Embryonic facial prominence (tissue), 1 donor: ENCODE measurements at regions not wholly inside any gene's neighbourhood (a gene's known extent, or its start where the extent isn't known, plus 50 kb on each side); places are given as distances from the start of the nearest gene placed in this dataset.

ENCODE experiments used
- DNase-seq: peaks from one replicate; pipeline ENCODE4 v3.0.0-alpha.2; 2016; ENCODE audit errors: extremely low spot score

DNA sequence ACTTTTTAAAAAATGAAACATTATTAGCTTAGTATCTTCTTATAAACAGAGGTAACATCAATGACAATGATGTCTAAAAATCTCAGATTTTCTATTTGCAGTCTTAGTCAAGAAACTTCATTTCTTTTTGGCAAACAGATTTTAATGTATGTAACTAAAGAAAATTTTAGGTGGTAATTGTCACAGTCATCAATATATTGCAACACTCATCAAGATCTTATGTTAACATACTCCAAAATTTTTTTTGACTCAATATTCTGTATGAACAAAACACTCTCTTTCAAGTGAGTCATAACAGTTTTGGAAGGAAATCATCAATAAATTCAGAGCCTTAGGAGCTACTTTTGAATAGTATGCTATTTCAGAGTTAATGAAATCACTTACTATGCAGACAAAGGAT, 1507.6 kb downstream of the SLITRK1 start:
- no peak for DNase-seq

DNA sequence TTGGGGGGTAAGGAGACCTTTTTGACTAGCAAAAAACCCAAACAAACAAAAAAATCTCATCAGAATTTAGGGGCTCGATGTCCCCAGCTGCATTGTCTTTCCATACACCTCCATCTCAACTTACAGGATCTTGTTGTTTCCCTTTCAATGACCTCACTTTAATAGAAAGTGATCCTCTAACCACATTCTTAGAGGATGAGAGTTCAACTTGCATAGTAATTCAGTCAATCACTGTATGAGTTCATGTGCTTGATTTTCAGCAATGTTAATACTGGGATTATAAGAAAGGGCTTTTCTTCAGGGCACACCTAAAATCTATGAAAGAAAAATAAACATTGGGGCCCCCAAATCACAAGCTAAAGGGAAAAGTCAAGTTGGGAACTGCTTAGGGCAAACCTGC, 1512.0 kb downstream of the SLITRK1 start:
- DNase-seq = no peak

DNA sequence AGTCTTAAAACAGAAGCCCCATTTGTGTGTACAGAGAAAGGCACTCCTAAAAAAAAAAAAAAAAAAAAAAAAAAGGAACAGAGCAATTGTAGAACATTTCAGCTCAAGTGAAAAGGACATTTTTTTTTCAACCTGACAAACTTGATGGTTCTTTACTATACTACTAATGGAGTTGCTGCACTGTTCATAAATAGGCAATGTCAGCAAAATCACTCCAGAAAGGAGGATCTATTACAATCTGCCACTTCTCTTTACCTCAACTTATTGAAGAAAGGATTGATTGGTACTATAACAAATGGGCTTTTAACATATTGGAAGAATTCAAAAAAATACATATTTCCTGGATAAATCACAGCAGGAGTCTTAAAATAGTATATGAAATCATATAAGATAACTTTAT, 1517.7 kb downstream of the SLITRK1 start:
- DNase-seq = no peak

DNA sequence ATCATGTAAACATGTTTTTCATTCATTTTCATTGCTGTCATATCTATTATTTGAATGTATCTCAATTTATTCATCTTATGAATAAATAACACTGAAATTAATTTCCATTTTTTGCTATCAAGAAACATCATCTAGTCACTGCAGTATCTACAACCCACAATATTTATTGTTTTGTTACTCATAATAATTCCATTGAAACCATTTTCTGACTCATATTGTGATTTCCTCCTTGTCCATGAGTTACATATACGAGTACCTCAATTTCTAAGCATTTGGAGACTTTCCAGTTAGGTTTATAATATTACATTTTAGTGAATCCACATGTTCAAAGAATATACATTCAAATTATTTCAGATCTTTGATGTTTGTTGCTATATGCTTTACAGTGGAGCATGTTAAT, 1524.0 kb downstream of the SLITRK1 start:
- no peak for DNase-seq

DNA sequence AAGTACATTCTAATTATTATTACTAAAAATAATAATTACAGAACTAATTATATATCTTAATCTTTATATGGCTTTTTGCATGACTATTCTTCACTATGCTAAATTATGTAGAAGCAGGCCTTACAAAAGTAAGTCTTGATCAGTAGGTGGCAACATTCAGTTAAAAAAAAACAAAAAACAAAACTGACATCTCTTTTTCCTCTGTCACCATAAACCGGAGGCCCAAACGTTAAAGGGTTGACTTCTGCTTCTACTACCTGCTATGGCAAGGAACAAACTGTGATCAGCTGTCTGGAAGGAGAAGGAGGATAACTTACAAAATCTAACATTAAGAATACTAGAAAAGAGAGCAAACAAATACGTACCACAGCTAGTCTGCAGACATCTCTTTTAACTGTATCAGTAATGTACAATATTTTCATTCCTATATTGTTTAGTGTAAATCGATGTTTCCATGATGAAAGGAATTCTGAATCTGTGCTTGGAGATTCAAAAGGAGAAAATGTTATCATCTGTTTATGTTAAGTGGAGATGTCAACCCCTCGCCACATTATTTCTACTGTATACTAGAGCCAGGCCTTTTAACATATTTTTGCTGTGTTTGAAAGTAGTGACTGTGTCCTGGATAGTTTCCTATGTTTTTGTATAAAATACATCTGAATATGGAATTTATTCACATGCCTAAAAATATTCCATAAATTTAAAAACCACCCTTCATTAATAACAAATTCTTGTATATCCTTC, 1525.4 kb downstream of the SLITRK1 start:
- no peak for DNase-seq

DNA sequence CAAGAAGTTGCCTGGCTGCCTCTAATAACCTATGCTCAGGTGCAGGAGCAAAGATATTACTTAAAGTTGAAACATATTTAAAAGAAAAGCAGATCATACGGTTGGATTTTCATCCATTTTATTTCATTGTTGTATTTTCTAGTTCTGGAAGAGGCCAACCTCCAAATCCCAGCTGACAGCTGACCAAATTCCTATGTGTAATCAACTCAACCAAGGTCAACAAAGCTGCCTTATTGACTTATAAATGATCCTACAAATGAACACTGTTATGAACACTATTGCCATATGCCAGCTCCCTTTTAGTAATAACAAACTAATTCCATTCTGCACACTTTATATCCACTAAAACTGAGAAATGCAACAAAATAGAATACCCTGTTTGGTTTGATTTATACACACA, 1537.4 kb downstream of the SLITRK1 start:
- DNase-seq = no peak

DNA sequence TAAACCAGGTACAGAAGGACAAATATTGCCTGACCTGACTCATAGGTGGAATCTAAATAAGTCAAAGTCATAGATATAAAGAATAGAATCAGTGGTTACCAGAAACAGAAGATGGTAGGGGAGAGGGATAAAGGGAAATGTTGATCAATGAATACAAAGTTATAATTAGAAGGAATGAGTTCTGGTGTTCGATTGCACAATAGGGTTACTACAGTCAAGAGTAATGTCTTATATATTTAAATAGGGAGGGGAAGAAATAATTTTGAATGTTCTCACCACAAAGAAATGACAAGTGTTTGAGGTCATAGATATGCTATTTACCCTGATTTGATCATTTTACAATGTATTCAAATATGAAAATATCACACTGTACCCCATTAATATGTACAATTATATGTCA, 1541.2 kb downstream of the SLITRK1 start:
- no peak for DNase-seq

DNA sequence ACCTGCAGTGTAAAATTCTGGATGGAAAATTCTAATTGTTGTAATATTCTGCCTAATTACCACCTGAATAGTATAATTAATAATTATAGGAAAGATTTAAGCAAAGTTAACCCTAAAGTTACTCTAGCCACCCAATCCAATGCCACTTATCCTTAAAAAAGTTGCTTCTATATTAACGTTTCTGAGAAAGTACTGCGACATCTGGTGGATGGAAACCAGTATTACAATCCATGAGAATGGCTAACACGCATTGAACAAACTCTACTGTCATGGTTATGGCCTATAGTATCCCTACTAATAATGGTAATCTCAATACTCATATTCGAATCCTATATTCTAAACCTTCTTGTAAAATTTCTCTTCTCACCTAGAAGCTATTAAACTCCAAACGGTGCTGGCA, 1551.8 kb downstream of the SLITRK1 start:
- no peak for DNase-seq

DNA sequence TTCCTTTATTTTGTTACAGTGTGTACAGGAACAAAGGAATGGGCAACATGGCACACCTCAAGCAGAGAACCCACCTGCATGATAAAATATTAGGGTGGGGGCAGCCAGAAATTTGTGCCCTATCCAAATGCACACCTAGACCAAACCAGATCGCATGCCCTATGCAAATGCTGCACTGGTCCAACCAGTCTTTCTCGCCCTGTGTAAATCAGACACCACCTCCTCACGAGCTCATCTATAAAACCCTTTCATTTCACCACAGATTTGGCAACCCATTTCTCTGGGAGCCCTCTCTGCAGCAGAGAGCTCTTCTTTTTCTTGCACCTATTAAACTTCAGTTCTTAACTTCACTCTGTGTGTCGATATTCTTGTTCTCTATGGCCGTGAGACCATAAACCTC, 1559.2 kb downstream of the SLITRK1 start:
- DNase-seq = no peak

DNA sequence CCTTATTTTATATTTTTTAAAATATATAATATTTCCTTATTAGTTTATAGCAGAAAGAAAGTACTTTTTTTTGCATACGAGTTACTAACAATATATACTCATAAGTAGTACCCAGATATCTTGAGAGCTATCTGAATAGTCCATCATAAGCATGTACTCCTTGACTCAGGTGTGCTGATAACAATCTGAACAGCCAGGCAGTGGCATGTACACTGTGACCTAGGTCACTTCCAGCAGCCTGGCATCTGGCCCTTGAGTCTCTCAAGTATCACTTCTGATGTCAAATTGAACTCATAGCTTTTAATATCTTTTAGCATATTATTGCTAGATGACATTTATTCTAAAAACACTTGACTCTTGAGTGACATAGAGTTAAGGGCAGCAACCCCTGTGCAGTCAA, 1576.7 kb downstream of the SLITRK1 start:
- DNase-seq = no peak

DNA sequence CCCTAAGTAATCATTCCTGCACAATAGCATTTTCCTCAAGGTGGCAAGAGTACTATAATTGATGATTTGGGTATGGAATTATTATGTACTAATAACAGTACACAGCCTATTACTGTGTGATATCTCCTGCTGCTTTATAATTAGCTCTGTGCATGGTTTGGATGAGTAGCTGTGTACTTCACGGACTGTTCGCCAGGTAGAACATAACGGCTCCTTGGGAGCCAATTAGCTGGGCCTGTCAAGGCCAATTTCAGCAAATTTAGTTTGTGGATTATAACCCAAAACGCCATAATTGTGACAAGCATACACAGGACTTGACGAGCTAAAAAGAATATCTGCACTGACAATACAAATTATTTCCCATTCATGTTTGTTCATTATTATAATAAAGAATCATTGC, 1584.2 kb downstream of the SLITRK1 start:
- no peak for DNase-seq

DNA sequence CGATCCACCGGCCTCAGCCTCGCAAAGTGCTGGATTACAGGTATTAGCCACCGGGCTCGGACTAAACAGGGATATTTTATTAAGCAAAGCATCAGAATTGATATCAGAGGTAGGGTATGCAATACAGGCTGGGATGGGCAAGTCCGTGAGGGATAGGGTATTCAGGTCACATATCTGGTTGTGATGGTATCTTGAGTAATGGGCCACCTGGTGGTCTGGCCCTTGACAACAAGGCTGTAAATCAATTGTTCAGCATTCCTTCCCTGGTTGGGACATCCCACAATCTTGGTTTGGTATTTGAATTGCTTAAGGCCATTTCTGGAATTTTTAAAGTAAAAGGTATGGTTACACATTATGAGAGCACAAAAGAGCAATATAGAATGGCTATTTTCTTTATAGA, 1588.0 kb downstream of the SLITRK1 start:
- no peak for DNase-seq

DNA sequence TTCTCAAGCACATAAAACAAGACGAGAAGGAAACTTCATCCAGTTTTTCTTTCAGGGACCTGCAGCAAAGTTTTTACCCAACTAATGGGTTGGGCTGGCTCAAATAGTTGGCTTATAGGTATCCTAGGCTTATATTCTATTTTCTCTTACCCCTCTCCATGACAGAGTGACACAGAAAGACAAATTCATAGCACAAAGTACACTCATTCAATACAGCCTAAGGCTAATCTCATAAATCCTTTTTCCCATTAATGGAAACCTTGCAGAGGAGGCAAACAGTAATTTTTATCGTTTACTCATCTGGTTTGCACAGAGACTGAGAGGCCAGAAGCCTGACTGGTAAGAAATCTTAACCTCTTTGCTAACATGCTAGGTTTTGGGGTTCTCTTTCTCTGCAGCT, 1589.9 kb downstream of the SLITRK1 start:
- DNase-seq = no peak

DNA sequence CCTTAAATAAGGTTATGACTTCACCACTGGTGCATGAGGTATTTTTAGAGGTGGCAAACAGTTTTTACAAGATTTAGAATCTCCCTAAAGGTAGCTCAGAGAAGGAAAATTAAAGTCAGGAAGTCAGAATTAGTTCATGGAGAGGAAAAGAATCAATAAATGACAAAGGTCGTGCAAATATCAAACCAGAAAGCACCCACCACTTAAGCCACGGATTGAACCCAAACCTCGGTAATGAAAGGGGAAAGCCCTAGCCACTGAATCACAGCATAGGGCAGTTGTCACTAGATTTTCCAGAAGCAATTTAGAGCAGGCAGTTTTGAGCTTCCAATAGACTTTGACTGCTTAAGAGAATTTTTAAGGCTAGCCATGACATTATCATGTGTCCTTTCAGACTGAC, 1590.4 kb downstream of the SLITRK1 start:
- no peak for DNase-seq

DNA sequence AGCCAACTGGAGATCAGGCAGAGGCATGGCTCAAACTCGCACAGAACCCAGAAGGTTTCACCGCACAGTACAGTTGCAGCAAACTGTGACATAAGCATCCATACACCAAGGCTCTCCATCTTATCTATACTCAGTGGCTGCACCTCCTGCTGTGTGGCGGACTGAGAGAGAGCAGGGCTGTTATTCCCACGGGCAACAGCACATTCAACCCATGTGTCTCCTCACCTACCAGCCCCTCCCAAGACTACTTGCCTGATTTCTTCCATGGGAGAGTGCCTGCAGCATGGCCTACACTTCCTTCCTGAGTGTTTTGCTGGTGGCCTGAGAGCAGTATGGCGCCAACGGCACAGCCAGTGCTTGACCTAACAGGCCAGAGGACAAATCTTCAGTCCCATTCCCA, 1606.6 kb downstream of the SLITRK1 start:
- no peak for DNase-seq

DNA sequence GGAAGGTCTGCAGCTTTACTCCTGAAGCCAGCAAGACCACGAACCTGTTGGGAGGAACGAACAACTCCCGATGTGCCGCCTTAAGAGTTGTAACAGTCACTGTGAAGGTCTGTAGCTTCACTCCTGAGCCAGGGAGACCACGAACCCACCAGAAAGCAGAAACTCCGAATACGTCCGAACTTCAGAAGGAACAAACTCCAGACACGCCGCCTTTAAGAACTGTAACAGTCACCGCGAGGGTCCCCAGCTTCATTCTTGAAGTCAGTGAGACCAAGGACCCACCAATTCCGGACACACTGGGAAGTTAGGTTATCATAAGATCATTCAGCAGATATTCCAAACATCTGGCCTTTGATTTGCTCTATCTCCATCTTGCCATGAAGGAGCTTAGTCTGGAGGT, 1623.0 kb downstream of the SLITRK1 start:
- no peak for DNase-seq

DNA sequence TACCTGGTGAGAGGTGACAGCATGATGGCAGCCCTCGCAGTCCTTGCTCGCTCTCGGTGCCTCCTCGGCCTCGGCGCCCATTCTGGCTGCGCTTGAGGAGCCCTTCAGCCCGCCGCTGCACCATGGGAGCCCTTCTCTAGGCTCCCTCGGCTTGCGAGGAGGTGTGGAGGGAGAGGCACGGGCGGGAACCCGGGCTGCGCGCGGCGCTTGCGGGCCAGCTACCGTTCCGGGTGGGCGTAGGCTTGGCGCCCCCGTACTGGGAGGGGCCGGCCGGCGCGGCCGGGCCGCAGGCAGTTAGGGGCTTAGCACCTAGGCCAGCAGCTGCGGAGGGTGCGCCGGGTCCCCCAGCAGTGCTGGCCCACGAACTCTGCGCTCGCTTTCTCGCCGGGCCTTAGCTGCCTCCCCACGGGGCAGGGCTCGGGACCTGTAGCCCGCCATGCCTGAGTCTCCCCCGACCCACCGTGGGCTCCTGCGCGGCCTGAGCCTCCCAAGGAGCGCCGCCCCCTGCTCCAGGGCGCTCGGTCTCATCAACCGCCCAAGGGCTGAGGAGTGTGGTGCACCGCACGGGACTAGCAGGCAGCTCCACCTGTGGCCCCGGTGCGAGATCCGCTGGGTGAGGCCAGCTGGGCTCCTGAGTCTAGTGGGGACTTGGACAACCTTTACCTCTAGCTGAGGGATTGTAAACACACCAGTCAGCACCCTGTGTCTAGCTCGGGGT, 1624.3 kb downstream of the SLITRK1 start:
- DNase-seq = no peak

DNA sequence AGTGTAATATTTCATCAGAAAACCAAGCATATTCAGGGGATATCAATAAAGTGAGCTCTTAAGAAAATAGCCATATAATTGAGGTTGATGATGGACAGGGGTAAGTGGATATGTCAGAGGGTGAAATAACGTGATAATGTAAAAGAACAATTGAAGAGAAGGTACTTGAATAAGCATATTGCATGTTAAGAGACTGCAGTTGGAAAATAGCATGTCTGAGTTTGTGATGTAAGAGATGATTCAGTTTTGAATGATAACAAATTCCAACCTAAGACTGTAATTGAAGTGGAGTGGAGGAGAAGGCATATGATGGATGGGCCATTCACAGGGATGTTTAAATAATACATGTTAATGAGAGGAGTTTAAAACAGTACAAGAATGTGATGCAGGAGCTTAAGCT, 1633.5 kb downstream of the SLITRK1 start:
- no peak for DNase-seq

DNA sequence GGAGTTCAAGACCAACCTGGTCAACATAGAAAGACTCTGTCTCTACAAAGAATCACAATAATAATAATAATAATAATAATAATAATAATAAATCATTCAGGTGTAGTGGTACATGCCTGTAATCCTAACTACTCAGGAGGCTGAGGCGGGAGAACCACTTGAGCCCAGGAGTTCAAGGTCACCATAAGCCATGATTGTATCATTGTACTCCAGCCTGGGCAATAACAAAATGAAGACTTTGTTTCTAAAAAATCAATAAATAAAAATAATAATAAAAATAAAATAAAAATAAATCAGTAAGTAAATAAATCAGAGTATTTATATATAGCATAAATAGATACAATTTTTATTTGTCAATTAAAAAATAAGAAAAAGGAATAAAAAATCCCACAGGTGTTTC, 1636.4 kb downstream of the SLITRK1 start:
- no peak for DNase-seq

DNA sequence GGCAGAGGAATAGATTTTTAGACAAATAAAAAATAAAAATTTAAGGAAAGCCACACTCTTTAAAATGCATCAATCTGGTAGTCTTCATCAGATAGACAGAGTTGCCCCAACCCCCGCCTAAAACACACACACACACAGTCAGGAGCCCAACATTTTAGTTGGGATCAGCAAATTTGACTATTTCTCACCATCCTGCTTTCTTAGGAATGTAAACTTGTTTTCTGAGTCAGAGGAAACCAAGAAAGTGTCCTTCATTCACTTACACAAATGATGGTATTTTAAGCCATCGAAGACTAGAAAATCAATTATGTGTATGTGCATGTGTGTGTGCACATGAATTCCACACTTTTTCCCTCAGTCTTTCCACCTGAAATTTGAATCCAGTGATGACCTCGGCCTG, 1657.5 kb downstream of the SLITRK1 start:
- DNase-seq = no peak

DNA sequence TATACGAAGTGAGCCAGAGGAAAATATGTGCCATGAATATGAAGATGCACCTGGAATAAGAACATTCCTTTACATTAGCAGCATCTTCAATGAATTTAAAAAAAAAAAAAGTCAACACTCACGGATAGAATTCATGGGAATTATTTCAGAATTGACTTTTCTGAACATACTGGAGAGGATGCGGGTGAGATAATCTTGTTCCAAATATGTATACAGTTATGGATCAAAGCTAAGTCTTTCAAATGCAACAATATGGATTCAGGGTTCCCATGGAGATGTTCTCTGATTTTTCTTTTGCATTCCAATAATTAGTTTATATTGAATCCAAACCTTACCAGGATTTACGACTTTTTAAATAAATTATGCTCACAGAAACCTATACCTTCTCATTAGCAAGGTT, 1660.7 kb downstream of the SLITRK1 start:
- no peak for DNase-seq

DNA sequence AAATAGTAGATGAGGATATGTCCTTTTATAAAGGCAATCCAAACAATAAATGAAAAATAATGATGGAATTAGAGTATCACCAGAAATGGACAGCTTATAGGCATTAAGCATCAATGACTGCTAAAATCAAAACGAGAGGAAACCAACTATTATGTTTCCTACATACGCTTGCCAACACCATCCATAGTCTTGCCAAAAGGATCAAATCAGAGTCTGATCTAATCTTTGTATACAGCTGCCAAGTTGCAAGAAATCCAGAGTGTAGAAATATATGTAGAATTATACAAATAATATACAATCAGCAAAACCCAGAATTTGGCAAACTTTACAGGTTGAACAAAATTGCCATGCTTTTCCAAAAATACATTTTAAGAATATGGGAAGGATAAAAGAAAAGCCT, 1661.6 kb downstream of the SLITRK1 start:
- peak; percentile 24 for DNase-seq

DNA sequence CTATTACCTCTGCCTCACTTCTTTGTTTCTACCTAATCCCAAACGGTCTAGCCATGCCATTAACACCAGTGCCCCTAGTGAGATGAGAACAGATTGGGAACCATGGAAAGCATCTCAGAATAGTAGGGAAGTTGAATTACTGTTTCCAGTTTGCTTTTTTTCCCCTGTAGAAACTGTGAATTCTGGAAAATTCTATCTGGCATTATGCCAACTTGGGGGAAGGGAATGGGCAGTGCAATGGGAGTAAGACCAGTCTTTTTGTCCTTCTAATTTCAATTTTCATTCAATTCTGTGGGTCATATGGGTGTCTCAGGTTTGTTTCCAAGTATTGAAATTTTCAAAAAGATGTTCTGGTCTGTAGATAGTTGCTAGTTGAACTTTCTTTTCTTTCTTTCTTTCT, 1666.1 kb downstream of the SLITRK1 start:
- no peak for DNase-seq

DNA sequence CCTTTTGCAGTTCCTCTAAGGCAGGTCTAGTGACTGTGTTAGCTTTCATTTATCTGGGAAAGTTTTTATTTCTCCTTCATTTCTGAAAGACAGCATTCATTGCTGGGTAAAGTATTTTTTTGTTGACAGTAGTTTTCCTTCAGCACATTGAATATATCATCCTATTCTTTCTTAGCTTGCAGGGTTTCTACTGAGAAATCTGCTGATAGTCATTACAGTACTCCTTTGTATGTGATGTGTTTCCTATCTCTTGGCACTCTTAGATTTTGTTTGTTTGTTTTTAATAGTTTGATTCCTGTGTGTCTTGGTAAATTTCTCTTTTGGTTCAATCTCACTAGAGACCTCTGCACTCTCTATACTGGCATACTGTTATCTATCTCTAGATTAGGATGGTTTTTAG, 1667.9 kb downstream of the SLITRK1 start:
- DNase-seq = no peak
